ENCODE measurements at regions not wholly inside any gene's neighbourhood (a gene's known extent, or its start where the extent isn't known, plus 50 kb on each side); places are given as distances from the start of the nearest gene placed in this dataset.

DNA sequence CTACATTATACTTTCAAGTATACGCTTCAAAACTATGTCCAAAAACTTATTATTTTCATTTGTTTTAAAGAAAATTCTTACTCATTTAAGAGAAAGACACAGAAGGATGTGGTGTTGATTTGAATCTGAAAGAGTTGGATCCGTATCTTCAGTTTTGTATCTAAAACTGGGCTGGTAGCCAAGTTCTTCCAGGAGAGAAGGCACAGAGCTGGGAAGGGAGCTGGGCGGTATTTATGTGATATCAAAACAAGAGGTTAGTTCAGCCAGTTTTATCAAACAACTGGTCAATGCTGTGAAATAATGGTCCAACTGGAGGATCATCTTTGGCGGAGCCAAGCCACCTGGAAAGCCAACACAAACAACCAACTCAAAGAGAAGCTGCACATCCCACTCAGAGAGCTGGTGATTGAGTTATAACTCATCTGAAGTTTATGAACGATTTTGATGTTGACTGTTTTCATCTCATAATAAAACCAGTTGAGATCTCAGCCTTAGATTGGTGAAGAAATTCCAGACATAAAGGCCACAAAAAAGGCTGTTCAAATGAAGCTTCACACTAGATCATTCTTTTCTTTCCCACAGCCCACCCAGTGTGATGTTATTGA, 489.6 kb upstream of the RASGRP1 start:
- no peaks in the 10 kb centered on the region for H3K27me3 ChIP-seq (ENCODE audit: low read length)
- H3K4me2 ChIP-seq (ENCODE audit: low read depth, low read length, poor library complexity, severe bottlenecking), result no peak overlapping the region
- no peaks in the 10 kb centered on the region for H3K36me3 ChIP-seq (ENCODE audit: insufficient read depth, low read length)
- H3K9me3 ChIP-seq (ENCODE audit: low read length), result no peaks in the 10 kb centered on the region
- H3K4me1 ChIP-seq (ENCODE audit: low read length), result no peaks in the 10 kb centered on the region
- H3K27ac ChIP-seq (ENCODE audit: low read length), result no peak overlapping the region
- no peaks in the 10 kb centered on the region for H3K9me2 ChIP-seq (replicated peaks; ENCODE audit: insufficient read depth, low read length)
- no peak for DNase-seq
- H3K9ac ChIP-seq (ENCODE audit: low read length), result no peak overlapping the region
- H3K79me2 ChIP-seq (ENCODE audit: low read length), result no peaks in the 10 kb centered on the region
- H3K4me3 ChIP-seq (ENCODE audit: low read length), result no peak overlapping the region
- no peaks in the 10 kb centered on the region for H4K20me1 ChIP-seq (ENCODE audit: insufficient read depth, low read depth, low read length)
- no peak overlapping the region for H2AFZ ChIP-seq (ENCODE audit: low read length)

DNA sequence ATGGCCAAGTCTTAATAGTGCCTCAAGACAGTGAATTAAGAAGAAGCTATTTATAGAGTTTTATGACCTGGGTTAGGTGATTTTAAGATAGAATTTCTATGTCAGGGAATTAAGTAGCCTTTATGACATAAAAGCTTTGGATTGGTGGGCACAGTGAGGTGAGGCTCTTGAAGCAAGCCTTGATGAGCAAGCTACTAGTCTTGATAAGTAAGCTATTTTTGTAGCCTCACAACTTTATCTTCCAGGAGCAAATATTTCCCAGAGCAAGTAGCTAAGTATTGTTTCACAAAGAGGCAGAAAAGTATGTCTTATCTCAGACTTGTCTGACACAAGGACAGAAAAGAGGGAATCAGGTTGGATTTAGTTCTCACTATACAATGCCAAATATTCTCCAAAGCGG, 491.7 kb upstream of the RASGRP1 start:
- H3K9ac ChIP-seq (ENCODE audit: low read length), result no peak overlapping the region
- H3K27me3 ChIP-seq (ENCODE audit: low read length), result no peaks in the 10 kb centered on the region
- H3K4me1 ChIP-seq (ENCODE audit: low read length), result no peaks in the 10 kb centered on the region
- no peaks in the 10 kb centered on the region for H3K9me3 ChIP-seq (ENCODE audit: low read length)
- no peaks in the 10 kb centered on the region for H3K79me2 ChIP-seq (ENCODE audit: low read length)
- H3K4me3 ChIP-seq (ENCODE audit: low read length), result no peak overlapping the region
- H2AFZ ChIP-seq (ENCODE audit: low read length), result no peak overlapping the region
- no peaks in the 10 kb centered on the region for H4K20me1 ChIP-seq (ENCODE audit: insufficient read depth, low read depth, low read length)
- H3K36me3 ChIP-seq (ENCODE audit: insufficient read depth, low read length), result no peaks in the 10 kb centered on the region
- H3K27ac ChIP-seq (ENCODE audit: low read length), result no peak overlapping the region
- H3K4me2 ChIP-seq (ENCODE audit: low read depth, low read length, poor library complexity, severe bottlenecking), result no peak overlapping the region
- no peak for DNase-seq
- H3K9me2 ChIP-seq (replicated peaks; ENCODE audit: insufficient read depth, low read length), result no peaks in the 10 kb centered on the region

DNA sequence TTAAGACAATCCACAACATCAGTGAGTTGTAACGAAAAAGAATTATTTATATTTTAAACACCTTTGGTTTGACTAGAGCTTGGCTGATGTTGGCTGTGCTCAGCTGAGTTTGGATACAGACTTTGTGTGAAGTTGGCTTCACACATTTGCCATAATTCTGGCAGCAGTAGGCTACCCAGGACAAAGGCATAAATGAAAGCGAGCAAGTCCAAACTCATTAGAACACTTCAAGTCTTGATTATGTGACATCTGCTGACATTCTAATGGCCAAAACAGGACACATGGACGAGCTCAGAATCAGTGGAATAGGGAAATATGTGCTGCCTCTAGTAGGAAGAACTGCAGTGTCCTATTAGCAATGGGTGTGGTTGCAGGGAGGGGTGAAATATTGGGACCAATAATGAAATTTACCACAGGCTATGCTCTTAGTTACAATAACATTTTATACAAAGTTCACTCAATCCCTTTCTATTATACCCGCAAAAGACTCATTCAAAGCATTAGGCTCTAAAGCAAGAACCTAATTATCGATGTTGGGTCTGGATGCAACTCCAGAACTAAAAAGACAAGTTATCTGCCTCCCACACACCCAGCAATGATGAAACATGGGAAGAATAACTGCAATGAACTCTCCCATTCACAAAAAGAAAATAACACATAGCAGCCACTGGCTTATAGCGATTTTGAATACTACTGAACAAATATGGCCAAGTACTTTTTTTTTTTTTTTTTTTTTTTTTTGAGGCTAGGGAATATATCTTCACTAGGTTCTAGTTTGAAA, 493.9 kb upstream of the RASGRP1 start:
- H3K4me2 ChIP-seq (ENCODE audit: low read depth, low read length, poor library complexity, severe bottlenecking), result no peak overlapping the region
- H3K9me3 ChIP-seq (ENCODE audit: low read length), result no peaks in the 10 kb centered on the region
- H3K79me2 ChIP-seq (ENCODE audit: low read length), result no peaks in the 10 kb centered on the region
- DNase-seq, result no peak
- H3K27me3 ChIP-seq (ENCODE audit: low read length), result no peaks in the 10 kb centered on the region
- H2AFZ ChIP-seq (ENCODE audit: low read length), result no peak overlapping the region
- H3K4me3 ChIP-seq (ENCODE audit: low read length), result no peak overlapping the region
- H3K27ac ChIP-seq (ENCODE audit: low read length), result no peak overlapping the region
- no peaks in the 10 kb centered on the region for H3K36me3 ChIP-seq (ENCODE audit: insufficient read depth, low read length)
- no peaks in the 10 kb centered on the region for H4K20me1 ChIP-seq (ENCODE audit: insufficient read depth, low read depth, low read length)
- H3K9me2 ChIP-seq (replicated peaks; ENCODE audit: insufficient read depth, low read length), result no peaks in the 10 kb centered on the region
- no peaks in the 10 kb centered on the region for H3K4me1 ChIP-seq (ENCODE audit: low read length)
- no peak overlapping the region for H3K9ac ChIP-seq (ENCODE audit: low read length)

DNA sequence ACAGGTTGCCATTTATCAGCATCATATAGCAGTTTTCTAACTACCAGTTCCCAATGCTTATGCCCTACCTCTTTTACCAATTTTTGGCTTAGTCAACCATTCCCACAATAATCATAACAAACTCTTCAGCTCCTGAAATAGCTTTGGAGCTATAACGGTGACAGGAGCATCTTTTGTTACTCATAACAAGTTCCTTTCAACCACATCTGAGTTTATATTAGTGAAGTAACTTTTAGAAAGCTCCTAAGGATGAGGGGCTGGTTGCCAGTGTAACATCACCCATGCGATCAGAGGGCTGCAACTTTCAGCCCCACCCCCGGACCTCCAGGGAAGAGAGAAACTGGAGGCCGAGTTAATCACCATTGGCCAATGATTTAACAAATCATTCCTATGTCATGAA, 495.3 kb upstream of the RASGRP1 start:
- Histone ChIP-seq H2AFZ (ENCODE audit: low read length) (no peak overlapping the region), H3K4me2 (ENCODE audit: low read depth, low read length, poor library complexity, severe bottlenecking) (no peak overlapping the region), H4K20me1 (ENCODE audit: insufficient read depth, low read depth, low read length) (no peaks in the 10 kb centered on the region), H3K27me3 (ENCODE audit: low read length) (no peaks in the 10 kb centered on the region), H3K9me2 (replicated peaks; ENCODE audit: insufficient read depth, low read length) (no peaks in the 10 kb centered on the region), H3K27ac (ENCODE audit: low read length) (no peak overlapping the region), H3K9ac (ENCODE audit: low read length) (no peak overlapping the region), H3K4me3 (ENCODE audit: low read length) (no peak overlapping the region), H3K36me3 (ENCODE audit: insufficient read depth, low read length) (no peaks in the 10 kb centered on the region), H3K79me2 (ENCODE audit: low read length) (no peaks in the 10 kb centered on the region), H3K9me3 (ENCODE audit: low read length) (no peaks in the 10 kb centered on the region), H3K4me1 (ENCODE audit: low read length) (no peaks in the 10 kb centered on the region)
- DNase-seq, result no peak

DNA sequence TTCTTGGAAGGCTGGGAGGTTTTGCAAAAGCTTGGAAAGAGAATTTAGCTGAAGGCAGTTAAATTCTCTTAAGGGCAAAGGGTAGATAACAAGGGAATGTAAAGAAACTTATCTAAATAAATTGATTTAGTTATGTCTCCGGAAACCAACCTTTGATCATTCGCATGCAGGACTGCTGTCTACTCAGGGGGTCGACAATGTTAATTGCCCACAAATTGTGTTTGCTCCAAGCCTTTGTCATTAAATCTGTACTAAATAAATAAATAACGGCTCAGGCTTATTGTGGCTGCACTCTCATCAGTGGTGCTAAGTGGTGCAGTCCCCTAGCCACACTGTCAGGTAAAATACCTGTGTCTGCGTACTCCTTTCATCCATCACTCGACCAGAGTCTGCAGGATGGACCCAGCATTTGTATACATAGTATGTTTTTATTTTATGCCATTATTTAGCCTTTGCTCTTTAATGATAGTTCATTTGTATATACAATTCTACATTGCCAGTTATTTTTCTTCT, 497.4 kb upstream of the RASGRP1 start:
- Histone ChIP-seq H3K27me3 (ENCODE audit: low read length) (no peaks in the 10 kb centered on the region), H3K36me3 (ENCODE audit: insufficient read depth, low read length) (no peaks in the 10 kb centered on the region), H3K4me2 (ENCODE audit: low read depth, low read length, poor library complexity, severe bottlenecking) (no peak overlapping the region)

DNA sequence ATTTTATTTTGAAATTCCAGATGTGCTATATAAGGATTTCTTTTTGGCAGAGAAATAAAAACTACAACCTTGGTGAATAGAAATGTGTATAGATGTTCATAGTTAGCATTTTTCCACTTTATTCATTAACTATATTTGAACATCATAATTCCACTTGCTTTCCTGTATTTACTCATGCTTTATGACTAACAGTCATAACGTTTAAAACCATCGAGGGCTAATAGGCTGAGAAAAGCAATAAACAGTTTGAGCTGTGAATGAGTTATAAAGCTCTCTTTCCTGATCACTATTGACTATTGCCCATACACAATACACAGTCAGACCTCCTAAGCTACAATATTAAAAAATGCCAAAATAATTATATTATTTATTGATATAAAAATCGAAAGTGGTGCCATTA, 502.1 kb upstream of the RASGRP1 start:
- no peaks in the 10 kb centered on the region for H3K9me2 ChIP-seq (replicated peaks; ENCODE audit: insufficient read depth, low read length)
- H3K4me2 ChIP-seq (ENCODE audit: low read depth, low read length, poor library complexity, severe bottlenecking), result no peak overlapping the region
- no peaks in the 10 kb centered on the region for H3K79me2 ChIP-seq (ENCODE audit: low read length)
- H3K36me3 ChIP-seq (ENCODE audit: insufficient read depth, low read length), result no peaks in the 10 kb centered on the region
- no peak overlapping the region for H2AFZ ChIP-seq (ENCODE audit: low read length)
- no peaks in the 10 kb centered on the region for H3K9me3 ChIP-seq (ENCODE audit: low read length)
- H3K27me3 ChIP-seq (ENCODE audit: low read length), result peaks cover 4% of the 10 kb centered on the region; the same call in 1 of the 2 replicates
- no peak overlapping the region for H3K27ac ChIP-seq (ENCODE audit: low read length)
- H4K20me1 ChIP-seq (ENCODE audit: insufficient read depth, low read depth, low read length), result no peaks in the 10 kb centered on the region
- no peak overlapping the region for H3K9ac ChIP-seq (ENCODE audit: low read length)
- H3K4me1 ChIP-seq (ENCODE audit: low read length), result no peaks in the 10 kb centered on the region
- DNase-seq, result no peak
- H3K4me3 ChIP-seq (ENCODE audit: low read length), result no peak overlapping the region

More for the DNA sequence above, 497.4 kb upstream of the RASGRP1 start:
- no peak overlapping the region for H3K9ac ChIP-seq (ENCODE audit: low read length)
- no peaks in the 10 kb centered on the region for H3K9me3 ChIP-seq (ENCODE audit: low read length)
- H3K4me3 ChIP-seq (ENCODE audit: low read length), result no peak overlapping the region
- H3K27ac ChIP-seq (ENCODE audit: low read length), result no peak overlapping the region
- no peak overlapping the region for H2AFZ ChIP-seq (ENCODE audit: low read length)
- no peak for DNase-seq
- H3K9me2 ChIP-seq (replicated peaks; ENCODE audit: insufficient read depth, low read length), result no peaks in the 10 kb centered on the region
- H3K79me2 ChIP-seq (ENCODE audit: low read length), result no peaks in the 10 kb centered on the region
- H3K4me1 ChIP-seq (ENCODE audit: low read length), result no peaks in the 10 kb centered on the region
- H4K20me1 ChIP-seq (ENCODE audit: insufficient read depth, low read depth, low read length), result no peaks in the 10 kb centered on the region

DNA sequence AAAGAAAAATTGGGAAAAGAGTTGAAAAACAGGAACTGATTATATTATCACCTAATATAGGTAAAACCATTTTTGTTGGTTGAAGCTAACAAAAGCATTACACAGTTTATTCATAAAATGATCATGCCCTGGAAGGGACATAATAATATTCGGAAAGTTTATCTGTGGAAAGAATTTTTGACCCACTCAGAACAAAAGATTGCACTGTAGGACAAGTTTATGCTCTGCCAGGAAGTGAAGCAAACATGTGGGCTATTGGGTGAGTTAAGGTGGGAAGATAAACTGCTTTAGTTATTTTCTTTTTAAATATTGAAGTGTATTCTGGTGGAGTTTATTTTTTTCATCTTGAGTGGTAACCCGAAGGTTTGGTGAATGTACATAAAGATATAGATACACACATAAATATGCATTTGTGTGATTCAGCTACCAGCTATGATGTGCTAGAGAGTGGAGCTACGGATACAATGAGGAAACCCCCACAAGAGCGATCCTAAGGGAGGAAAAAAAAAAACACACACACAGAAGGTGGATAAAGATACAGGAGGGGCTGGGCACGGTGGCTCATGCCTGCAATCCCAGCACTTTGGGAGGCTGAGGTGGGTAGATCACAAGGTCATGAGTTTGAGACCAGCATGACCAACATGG, 506.4 kb upstream of the THBS1 start:
- no peaks in the 10 kb centered on the region for H4K20me1 ChIP-seq (ENCODE audit: insufficient read depth, low read depth, low read length)
- no peaks in the 10 kb centered on the region for H3K9me2 ChIP-seq (replicated peaks; ENCODE audit: insufficient read depth, low read length)
- no peaks in the 10 kb centered on the region for H3K9me3 ChIP-seq (ENCODE audit: low read length)
- H3K9ac ChIP-seq (ENCODE audit: low read length), result no peak overlapping the region
- no peak for DNase-seq
- no peaks in the 10 kb centered on the region for H3K4me1 ChIP-seq (ENCODE audit: low read length)
- no peak overlapping the region for H3K4me3 ChIP-seq (ENCODE audit: low read length)
- H3K79me2 ChIP-seq (ENCODE audit: low read length), result no peaks in the 10 kb centered on the region
- no peaks in the 10 kb centered on the region for H3K36me3 ChIP-seq (ENCODE audit: insufficient read depth, low read length)
- no peak overlapping the region for H3K4me2 ChIP-seq (ENCODE audit: low read depth, low read length, poor library complexity, severe bottlenecking)
- H3K27ac ChIP-seq (ENCODE audit: low read length), result no peak overlapping the region
- H2AFZ ChIP-seq (ENCODE audit: low read length), result no peak overlapping the region
- no peaks in the 10 kb centered on the region for H3K27me3 ChIP-seq (ENCODE audit: low read length)

DNA sequence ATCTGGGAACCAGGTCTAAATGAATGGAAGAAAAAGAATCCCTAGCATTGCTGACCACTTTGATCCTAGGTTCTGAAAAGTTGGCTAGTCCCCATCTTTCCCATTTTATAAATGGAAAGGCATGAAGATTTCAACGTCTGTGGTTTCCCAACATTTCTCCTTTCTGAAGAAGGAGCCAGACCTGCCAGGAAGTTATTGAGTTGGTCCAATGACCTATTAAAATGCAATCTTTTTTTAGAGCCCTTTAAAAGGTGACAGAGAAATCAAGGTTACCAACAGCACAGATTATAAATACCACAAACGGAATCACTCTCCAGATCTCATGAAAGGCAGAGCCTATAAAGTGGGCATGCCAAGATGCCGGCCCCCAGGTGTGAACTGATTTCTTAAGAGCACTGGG, 505.6 kb upstream of the THBS1 start:
- H3K4me2 ChIP-seq (ENCODE audit: low read depth, low read length, poor library complexity, severe bottlenecking), result no peak overlapping the region
- no peak overlapping the region for H3K9ac ChIP-seq (ENCODE audit: low read length)
- no peaks in the 10 kb centered on the region for H3K9me3 ChIP-seq (ENCODE audit: low read length)

More for the DNA sequence above, 505.6 kb upstream of the THBS1 start:
- no peaks in the 10 kb centered on the region for H3K27me3 ChIP-seq (ENCODE audit: low read length)
- no peak overlapping the region for H3K27ac ChIP-seq (ENCODE audit: low read length)
- no peaks in the 10 kb centered on the region for H3K79me2 ChIP-seq (ENCODE audit: low read length)
- H2AFZ ChIP-seq (ENCODE audit: low read length), result no peak overlapping the region
- DNase-seq, result no peak
- H4K20me1 ChIP-seq (ENCODE audit: insufficient read depth, low read depth, low read length), result no peaks in the 10 kb centered on the region
- no peak overlapping the region for H3K4me3 ChIP-seq (ENCODE audit: low read length)
- no peaks in the 10 kb centered on the region for H3K4me1 ChIP-seq (ENCODE audit: low read length)
- H3K9me2 ChIP-seq (replicated peaks; ENCODE audit: insufficient read depth, low read length), result no peaks in the 10 kb centered on the region
- no peaks in the 10 kb centered on the region for H3K36me3 ChIP-seq (ENCODE audit: insufficient read depth, low read length)

Measured in Karpas-422 (cell line).